ENCODE measurements at regions not wholly inside any gene's neighbourhood (a gene's known extent, or its start where the extent isn't known, plus 50 kb on each side); places are given as distances from the start of the nearest gene placed in this dataset.

DNA sequence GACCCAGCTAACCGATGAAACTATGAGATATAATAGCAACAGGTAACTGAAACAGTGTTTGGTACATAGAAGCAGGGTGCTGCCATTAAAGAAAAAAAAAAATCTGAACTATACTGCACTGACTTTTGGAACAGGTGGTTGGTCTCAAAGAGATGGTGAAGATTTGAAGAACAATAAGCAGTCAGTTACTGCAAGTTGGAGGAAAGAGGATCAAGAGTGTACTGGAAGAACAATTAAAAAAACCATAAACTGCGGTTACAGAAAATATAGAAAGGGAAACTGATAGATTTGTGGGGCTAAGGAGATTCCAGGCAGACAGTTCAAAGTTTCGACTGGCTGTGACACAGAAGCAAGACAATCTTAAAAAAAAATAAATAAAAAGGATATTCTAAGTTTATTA lies 181.9 kb upstream of the TRAM1L1 start:
- TF ChIP-seq, protein P1, sequence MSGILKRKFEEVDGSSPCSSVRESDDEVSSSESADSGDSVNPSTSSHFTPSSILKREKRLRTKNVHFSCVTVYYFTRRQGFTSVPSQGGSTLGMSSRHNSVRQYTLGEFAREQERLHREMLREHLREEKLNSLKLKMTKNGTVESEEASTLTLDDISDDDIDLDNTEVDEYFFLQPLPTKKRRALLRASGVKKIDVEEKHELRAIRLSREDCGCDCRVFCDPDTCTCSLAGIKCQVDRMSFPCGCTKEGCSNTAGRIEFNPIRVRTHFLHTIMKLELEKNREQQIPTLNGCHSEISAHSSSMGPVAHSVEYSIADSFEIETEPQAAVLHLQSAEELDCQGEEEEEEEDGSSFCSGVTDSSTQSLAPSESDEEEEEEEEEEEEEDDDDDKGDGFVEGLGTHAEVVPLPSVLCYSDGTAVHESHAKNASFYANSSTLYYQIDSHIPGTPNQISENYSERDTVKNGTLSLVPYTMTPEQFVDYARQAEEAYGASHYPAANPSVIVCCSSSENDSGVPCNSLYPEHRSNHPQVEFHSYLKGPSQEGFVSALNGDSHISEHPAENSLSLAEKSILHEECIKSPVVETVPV (CRISPR knock-in tag; IDR thresholded peaks at IDR 0.05): no peak
- TF ChIP-seq, protein P2, sequence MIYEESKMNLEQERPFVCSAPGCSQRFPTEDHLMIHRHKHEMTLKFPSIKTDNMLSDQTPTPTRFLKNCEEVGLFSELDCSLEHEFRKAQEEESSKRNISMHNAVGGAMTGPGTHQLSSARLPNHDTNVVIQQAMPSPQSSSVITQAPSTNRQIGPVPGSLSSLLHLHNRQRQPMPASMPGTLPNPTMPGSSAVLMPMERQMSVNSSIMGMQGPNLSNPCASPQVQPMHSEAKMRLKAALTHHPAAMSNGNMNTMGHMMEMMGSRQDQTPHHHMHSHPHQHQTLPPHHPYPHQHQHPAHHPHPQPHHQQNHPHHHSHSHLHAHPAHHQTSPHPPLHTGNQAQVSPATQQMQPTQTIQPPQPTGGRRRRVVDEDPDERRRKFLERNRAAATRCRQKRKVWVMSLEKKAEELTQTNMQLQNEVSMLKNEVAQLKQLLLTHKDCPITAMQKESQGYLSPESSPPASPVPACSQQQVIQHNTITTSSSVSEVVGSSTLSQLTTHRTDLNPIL (CRISPR knock-in tag; IDR thresholded peaks at IDR 0.05; ENCODE audit: low read depth): no peak
- no peak for TF ChIP-seq OSR1 (CRISPR knock-in tag; IDR thresholded peaks at IDR 0.05)
- TF ChIP-seq PPARA (CRISPR knock-in tag; IDR thresholded peaks at IDR 0.05; ENCODE audit: borderline replicate concordance): no peak
- no peak for TF ChIP-seq ZFP3 (CRISPR knock-in tag; IDR thresholded peaks at IDR 0.05)
- no peak for TF ChIP-seq ARNTL (CRISPR knock-in tag; IDR thresholded peaks at IDR 0.05; ENCODE audit: borderline replicate concordance, low read depth)
- TF ChIP-seq ZFP30 (CRISPR knock-in tag; IDR thresholded peaks at IDR 0.05): no peak
- TF ChIP-seq, protein P3, sequence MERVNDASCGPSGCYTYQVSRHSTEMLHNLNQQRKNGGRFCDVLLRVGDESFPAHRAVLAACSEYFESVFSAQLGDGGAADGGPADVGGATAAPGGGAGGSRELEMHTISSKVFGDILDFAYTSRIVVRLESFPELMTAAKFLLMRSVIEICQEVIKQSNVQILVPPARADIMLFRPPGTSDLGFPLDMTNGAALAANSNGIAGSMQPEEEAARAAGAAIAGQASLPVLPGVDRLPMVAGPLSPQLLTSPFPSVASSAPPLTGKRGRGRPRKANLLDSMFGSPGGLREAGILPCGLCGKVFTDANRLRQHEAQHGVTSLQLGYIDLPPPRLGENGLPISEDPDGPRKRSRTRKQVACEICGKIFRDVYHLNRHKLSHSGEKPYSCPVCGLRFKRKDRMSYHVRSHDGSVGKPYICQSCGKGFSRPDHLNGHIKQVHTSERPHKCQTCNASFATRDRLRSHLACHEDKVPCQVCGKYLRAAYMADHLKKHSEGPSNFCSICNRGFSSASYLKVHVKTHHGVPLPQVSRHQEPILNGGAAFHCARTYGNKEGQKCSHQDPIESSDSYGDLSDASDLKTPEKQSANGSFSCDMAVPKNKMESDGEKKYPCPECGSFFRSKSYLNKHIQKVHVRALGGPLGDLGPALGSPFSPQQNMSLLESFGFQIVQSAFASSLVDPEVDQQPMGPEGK (CRISPR knock-in tag; IDR thresholded peaks at IDR 0.05; ENCODE audit: borderline replicate concordance): no peak
- no peak for TF ChIP-seq BACH2 (CRISPR knock-in tag; IDR thresholded peaks at IDR 0.05; ENCODE audit: borderline replicate concordance)
- no peak for TF ChIP-seq SNAI2 (CRISPR knock-in tag; IDR thresholded peaks at IDR 0.05)
- TF ChIP-seq ZNF565 (CRISPR knock-in tag; conservative IDR thresholded peaks at IDR 0.05; ENCODE audit: low read depth): no peak
- TF ChIP-seq ISL1 (CRISPR knock-in tag; IDR thresholded peaks at IDR 0.05): no peak
- TF ChIP-seq, protein P4, sequence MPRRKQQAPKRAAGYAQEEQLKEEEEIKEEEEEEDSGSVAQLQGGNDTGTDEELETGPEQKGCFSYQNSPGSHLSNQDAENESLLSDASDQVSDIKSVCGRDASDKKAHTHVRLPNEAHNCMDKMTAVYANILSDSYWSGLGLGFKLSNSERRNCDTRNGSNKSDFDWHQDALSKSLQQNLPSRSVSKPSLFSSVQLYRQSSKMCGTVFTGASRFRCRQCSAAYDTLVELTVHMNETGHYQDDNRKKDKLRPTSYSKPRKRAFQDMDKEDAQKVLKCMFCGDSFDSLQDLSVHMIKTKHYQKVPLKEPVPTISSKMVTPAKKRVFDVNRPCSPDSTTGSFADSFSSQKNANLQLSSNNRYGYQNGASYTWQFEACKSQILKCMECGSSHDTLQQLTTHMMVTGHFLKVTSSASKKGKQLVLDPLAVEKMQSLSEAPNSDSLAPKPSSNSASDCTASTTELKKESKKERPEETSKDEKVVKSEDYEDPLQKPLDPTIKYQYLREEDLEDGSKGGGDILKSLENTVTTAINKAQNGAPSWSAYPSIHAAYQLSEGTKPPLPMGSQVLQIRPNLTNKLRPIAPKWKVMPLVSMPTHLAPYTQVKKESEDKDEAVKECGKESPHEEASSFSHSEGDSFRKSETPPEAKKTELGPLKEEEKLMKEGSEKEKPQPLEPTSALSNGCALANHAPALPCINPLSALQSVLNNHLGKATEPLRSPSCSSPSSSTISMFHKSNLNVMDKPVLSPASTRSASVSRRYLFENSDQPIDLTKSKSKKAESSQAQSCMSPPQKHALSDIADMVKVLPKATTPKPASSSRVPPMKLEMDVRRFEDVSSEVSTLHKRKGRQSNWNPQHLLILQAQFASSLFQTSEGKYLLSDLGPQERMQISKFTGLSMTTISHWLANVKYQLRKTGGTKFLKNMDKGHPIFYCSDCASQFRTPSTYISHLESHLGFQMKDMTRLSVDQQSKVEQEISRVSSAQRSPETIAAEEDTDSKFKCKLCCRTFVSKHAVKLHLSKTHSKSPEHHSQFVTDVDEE (CRISPR knock-in tag; IDR thresholded peaks at IDR 0.05): no peak
